BJ (cell line): ENCODE measurements at regions not wholly inside any gene's neighbourhood (a gene's known extent, or its start where the extent isn't known, plus 50 kb on each side); places are given as distances from the start of the nearest gene placed in this dataset.

Experiments
- CTCF ChIA-PET: fragments of 350-600 bp; formaldehyde crosslinking; extraction: SDS; loops from one replicate; lab custom pipeline; 2021; ENCODE audit warnings: antibody characterized with exemption, inconsistent platforms; lab: Yijun Ruan, JAX
- POLR2A ChIA-PET: fragments of 300-600 bp; sonication (Branson Sonifier 250); formaldehyde crosslinking; extraction: SDS; loops from one replicate; lab custom pipeline; 2021; ENCODE audit warnings: antibody characterized with exemption; lab: Charles Lee
- DNase-seq: peaks from one replicate; pipeline ENCODE4 v3.0.0-alpha.2; 2011; ENCODE audit warnings: low read depth
- H3K27me3 ChIP-seq: 2 replicates; pipeline ENCODE4 v1.6.0; 2011; ENCODE audit warnings: low read length; ENCODE audit not compliant: control insufficient read depth, insufficient read depth
- H3K36me3 ChIP-seq: 2 replicates; pipeline ENCODE4 v1.5.1; 2011; ENCODE audit warnings: low read length; ENCODE audit not compliant: control insufficient read depth, insufficient read depth
- H3K4me3 ChIP-seq: 2 replicates; pipeline ENCODE4 v1.5.1; 2011; ENCODE audit warnings: low read depth, mild to moderate bottlenecking, control low read depth, low read length
- CTCF ChIP-seq: IDR thresholded peaks from 2 replicates; pipeline ENCODE4 v1.5.1; 2011; ENCODE audit warnings: low read depth, mild to moderate bottlenecking, control low read depth, inconsistent platforms, low read length, moderate library complexity; ENCODE audit not compliant: insufficient read depth

DNA sequence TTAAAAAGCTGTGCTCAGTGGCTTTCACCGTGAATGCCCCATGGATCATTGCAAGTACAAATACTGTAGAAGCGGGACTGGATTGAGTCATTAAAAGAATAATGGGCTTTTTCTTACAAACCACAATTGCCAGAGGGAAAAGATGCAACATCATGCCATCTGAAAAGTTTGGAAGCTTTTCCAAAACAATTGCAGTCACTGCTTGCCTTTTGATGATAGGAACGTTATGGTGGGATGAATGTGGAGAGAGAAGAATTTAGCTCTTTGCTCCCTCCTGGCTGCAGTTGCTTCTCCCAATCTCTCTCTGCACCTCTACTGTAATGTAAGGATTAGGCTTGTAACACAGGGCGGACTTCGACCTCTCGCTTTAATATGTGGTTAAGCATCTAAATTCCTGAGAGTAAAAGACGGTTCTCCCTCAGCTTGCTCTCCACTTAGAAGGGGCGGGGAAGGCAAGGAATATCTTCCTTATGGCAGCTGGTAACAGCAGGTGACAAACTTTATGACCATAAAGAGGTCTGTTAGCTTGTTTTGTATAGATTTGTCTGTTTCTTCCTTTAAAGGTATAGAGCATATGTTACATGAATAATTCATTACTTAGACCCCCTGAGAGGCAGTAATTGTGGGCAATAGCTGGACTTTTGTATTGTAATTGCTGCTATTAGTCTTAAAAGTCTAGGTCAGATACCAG, 376.1 kb downstream of the UTRN start:
- H3K27me3 ChIP-seq, result no peaks in the 10 kb centered on the region
- no peak for TF ChIP-seq CTCF
- DNase-seq, result no peak
- H3K36me3 ChIP-seq, result no peaks in the 10 kb centered on the region
- CTCF ChIA-PET, result interaction anchor here (2.2 kb wide), 1 partner anchor 13 kb away, joined by 6 read pairs; no protein-coding TSS in a partner anchor
- POLR2A ChIA-PET, result no interaction called here
- H3K4me3 ChIP-seq, result no peak overlapping the region

DNA sequence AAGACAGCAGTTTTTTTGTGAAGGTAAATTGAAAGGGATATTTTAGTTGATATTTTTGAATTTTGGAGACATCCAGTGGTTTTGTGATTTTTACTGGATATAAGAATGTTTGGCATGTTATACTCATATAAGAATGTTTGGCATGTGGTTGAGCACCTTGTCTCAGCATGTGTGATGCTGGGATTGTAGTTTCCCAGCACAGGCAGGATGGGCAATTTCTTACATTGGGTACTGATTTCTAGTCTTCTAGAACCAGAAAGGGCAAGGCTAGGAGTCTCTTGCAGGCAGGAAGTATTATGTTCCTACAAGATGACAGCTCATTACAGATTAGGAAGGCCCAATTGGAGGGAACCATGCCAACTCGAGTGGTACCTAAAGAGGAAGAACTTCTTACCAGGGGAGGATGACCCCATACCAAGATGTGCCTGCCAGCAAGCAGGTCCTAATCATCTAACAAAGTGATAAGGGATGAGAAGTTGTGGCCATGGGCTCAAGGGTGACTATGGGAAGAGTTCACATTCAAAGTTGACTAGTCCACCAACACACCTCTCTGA, 377.8 kb downstream of the UTRN start:
- CTCF ChIA-PET, result interaction anchor here (0.6 to 2.2 kb wide), 2 partner anchors 11 to 361 kb away, joined by 3 to 6 read pairs; no protein-coding TSS in a partner anchor
- POLR2A ChIA-PET, result no interaction called here
- no peaks in the 10 kb centered on the region for H3K36me3 ChIP-seq
- H3K27me3 ChIP-seq, result no peaks in the 10 kb centered on the region
- TF ChIP-seq CTCF, result no peak
- no peak overlapping the region for H3K4me3 ChIP-seq
- no peak for DNase-seq

- no peak for TF ChIP-seq CTCF
- no peaks in the 10 kb centered on the region for H3K27me3 ChIP-seq
- no peaks in the 10 kb centered on the region for H3K36me3 ChIP-seq
- H3K4me3 ChIP-seq, result no peak overlapping the region
- POLR2A ChIA-PET, result no interaction called here
- no peak for DNase-seq
- CTCF ChIA-PET, result interaction anchor here (0.7 kb wide), 1 partner anchor 323 kb away, joined by 3 read pairs; no protein-coding TSS in a partner anchor
Observed at GRCh38 chr6:144664281-144664680, 379.1 kb downstream of the UTRN start.

DNA sequence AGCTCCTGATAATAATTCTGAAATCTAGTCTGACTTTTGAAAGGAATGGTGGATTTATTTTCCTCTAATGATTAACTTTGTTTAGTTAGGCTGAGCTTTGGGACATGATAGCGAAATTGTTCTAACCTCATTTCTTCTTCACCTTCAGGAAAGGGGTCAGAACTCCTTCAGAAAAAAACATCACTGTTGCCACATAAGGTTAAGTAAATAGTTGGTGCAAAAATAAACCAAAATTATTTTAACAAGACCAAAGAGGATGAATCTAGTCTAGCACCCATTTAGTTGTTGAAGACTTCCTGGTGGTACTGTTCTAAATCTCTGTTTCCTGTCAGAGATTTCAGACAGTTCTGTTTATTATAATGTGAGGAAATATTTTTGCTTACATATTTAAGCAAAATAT, 379.8 kb downstream of the UTRN start:
- DNase-seq, result no peak

More for the DNA sequence above, 379.8 kb downstream of the UTRN start:
- ChIA-PET POLR2A (no interaction called here), CTCF (no interaction called here)
- no peaks in the 10 kb centered on the region for H3K27me3 ChIP-seq
- no peak overlapping the region for H3K4me3 ChIP-seq
- TF ChIP-seq CTCF, result no peak
- H3K36me3 ChIP-seq, result no peaks in the 10 kb centered on the region
